Vagina (tissue), 2 donors: ENCODE measurements at regions not wholly inside any gene's neighbourhood (a gene's known extent, or its start where the extent isn't known, plus 50 kb on each side); places are given as distances from the start of the nearest gene placed in this dataset.

ENCODE experiments used
- DNase-seq, 2 donors: peaks; one replicate each; pipeline ENCODE4 v3.0.0-alpha.2; 2017; ENCODE audit errors: extremely low spot score in 2 of 2
- H3K27ac ChIP-seq: fragments of 200-600 bp; sonication (generic); one replicate; pipeline ENCODE4 v1.5.1; 2019
- H3K27me3 ChIP-seq: fragments of 200-600 bp; sonication (generic); one replicate; pipeline ENCODE4 v1.5.1; 2019
- H3K36me3 ChIP-seq, 2 donors: fragments of 200-600 bp; sonication (generic); one replicate each; pipeline ENCODE4 v1.5.1; 2017 to 2019
- H3K4me1 ChIP-seq: fragments of 200-600 bp; sonication (generic); one replicate; pipeline ENCODE4 v1.5.1; 2019
- H3K4me3 ChIP-seq, 2 donors: fragments of 200-600 bp; sonication (generic); 1 replicate in 1 of 2; 2 replicates in 1 of 2; pipeline ENCODE4 v1.5.1; 2016 to 2019
- H3K9me3 ChIP-seq: fragments of 200-600 bp; sonication (generic); one replicate; pipeline ENCODE4 v1.5.1; 2019
- POLR2A ChIP-seq, 2 donors: fragments of 450-650 bp; IDR thresholded peaks; one replicate each; pipeline ENCODE4 v1.6.1; 2017; ENCODE audit warnings: antibody characterized with exemption in 2 of 2, mild to moderate bottlenecking in 2 of 2, moderate library complexity in 2 of 2
- POLR2AphosphoS5 ChIP-seq, 2 donors: sonication (generic); formaldehyde crosslinking; IDR thresholded peaks; one replicate each; pipeline ENCODE4 v1.9.0; 2017; ENCODE audit warnings: antibody characterized with exemption in 2 of 2, mild to moderate bottlenecking in 2 of 2, low read depth in 1 of 2; ENCODE audit not compliant: insufficient read depth in 1 of 2
- intact Hi-C: fragments of 100-400 bp; cut with DNase I; formaldehyde crosslinking; loops from one replicate; pipeline ENCODE4 v1.15.1; 2023
- TF ChIP-seq, protein P1 (sequence below), 3 experiments: fragments of 450-650 bp in 2 of 3; fragments of 200-600 bp in 1 of 3; sonication (generic) in 1 of 3; IDR thresholded peaks; one replicate each; pipeline ENCODE4 v1.5.1; 2017 to 2019; ENCODE audit warnings: antibody characterized with exemption in 3 of 3, mild to moderate bottlenecking in 2 of 3, moderate library complexity in 2 of 3

DNA sequence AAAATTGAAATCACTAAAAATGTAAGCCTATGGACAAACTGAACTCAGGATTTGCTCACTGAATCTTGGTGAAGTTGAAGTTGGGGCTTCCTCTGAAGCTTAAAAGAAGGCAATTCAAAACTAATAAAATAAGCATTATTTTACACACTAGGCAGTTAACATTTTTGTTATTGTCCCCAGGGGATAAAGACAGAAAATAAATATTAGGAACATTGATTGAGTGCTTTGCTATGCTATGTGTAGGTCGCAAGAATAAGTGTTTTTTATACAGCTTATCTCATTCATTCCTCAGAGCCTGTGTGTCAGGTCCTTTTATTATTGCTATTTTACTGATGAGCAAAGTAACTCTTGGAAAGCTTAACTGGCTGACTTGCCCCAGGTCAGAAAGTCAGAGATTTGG is 82.2 kb downstream of the ZNF608 start:
- H3K4me3 ChIP-seq: no peak overlapping the region
- peaks cover 45% of the 10 kb centered on the region for H3K4me1 ChIP-seq
- no peaks in the 10 kb centered on the region for H3K36me3 ChIP-seq
- H3K27me3 ChIP-seq: no peaks in the 10 kb centered on the region
- no peaks in the 10 kb centered on the region for H3K9me3 ChIP-seq
- no peak for DNase-seq
- H3K27ac ChIP-seq: no peak overlapping the region
- intact Hi-C loops: no loop called here
- TF ChIP-seq, protein P1, sequence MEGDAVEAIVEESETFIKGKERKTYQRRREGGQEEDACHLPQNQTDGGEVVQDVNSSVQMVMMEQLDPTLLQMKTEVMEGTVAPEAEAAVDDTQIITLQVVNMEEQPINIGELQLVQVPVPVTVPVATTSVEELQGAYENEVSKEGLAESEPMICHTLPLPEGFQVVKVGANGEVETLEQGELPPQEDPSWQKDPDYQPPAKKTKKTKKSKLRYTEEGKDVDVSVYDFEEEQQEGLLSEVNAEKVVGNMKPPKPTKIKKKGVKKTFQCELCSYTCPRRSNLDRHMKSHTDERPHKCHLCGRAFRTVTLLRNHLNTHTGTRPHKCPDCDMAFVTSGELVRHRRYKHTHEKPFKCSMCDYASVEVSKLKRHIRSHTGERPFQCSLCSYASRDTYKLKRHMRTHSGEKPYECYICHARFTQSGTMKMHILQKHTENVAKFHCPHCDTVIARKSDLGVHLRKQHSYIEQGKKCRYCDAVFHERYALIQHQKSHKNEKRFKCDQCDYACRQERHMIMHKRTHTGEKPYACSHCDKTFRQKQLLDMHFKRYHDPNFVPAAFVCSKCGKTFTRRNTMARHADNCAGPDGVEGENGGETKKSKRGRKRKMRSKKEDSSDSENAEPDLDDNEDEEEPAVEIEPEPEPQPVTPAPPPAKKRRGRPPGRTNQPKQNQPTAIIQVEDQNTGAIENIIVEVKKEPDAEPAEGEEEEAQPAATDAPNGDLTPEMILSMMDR (IDR thresholded peaks at IDR 0.05): no peak
- TF ChIP-seq POLR2A (IDR thresholded peaks at IDR 0.05) (no peak), POLR2AphosphoS5 (IDR thresholded peaks at IDR 0.05; ENCODE audit: insufficient read depth in 1 of 2, low read depth in 1 of 2) (no peak)

DNA sequence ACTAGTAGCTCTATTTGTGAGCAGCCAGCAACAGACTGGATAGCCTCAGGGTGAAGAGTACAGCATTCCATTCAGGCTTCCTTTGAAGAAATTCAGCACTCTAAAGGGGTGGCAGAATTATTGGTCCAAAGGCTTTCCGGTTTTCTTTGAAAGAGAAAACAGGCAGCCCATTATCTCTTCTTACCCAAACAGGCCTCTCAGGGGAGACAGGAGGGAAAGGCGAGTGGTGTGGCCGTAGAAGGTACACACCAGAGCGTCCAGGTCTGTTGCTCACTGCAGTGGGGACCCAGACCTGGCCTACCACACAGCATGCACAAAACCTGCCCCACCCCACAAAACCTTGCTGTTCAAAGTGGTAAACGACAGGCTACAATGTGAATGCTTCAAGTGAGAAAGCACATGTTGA is 83.3 kb downstream of the ZNF608 start:
- Histone ChIP-seq H3K9me3 (no peaks in the 10 kb centered on the region), H3K27me3 (no peaks in the 10 kb centered on the region), H3K4me1 (peaks cover 38% of the 10 kb centered on the region), H3K36me3 (no peaks in the 10 kb centered on the region), H3K4me3 (no peak overlapping the region), H3K27ac (no peak overlapping the region)
- TF ChIP-seq POLR2A (IDR thresholded peaks at IDR 0.05) (no peak), POLR2AphosphoS5 (IDR thresholded peaks at IDR 0.05; ENCODE audit: insufficient read depth in 1 of 2, low read depth in 1 of 2) (no peak)
- TF ChIP-seq, protein P1 (IDR thresholded peaks at IDR 0.05): no peak
- intact Hi-C loops: no loop called here
- DNase-seq: no peak

DNA sequence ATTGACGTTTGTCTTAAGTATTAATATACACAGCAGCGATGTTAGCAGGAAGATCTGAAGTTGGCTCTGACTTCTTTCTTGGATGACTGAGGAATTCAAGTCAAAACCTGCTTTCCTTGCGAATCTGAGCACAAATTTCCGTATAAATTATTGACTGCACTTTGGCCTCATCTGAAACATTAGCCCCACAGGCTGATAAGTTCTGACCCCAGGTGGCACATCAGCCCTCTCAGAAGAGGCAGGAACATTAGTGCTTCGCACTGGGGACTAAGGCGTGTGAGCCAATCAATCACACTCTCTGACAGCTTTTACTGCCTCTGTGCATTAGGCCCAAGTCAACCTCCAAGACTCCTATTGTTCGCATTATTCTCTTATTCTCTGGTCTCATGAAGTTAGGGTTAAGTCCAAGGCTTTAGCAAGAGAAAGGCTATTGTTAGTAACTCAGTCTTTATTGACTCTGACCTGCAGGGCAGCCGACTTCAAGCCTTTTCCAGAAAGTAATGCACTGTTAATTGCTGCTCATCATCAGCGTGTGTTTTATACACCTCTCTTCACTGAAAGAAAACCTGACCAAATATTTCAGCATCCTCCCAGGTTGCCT is 84.2 kb downstream of the ZNF608 start:
- intact Hi-C loops: no loop called here
- peaks cover 38% of the 10 kb centered on the region for H3K4me1 ChIP-seq
- no peak for TF ChIP-seq POLR2A (IDR thresholded peaks at IDR 0.05)
- no peak for TF ChIP-seq POLR2AphosphoS5 (IDR thresholded peaks at IDR 0.05; ENCODE audit: insufficient read depth in 1 of 2, low read depth in 1 of 2)
- TF ChIP-seq, protein P1 (IDR thresholded peaks at IDR 0.05): no peak

DNA sequence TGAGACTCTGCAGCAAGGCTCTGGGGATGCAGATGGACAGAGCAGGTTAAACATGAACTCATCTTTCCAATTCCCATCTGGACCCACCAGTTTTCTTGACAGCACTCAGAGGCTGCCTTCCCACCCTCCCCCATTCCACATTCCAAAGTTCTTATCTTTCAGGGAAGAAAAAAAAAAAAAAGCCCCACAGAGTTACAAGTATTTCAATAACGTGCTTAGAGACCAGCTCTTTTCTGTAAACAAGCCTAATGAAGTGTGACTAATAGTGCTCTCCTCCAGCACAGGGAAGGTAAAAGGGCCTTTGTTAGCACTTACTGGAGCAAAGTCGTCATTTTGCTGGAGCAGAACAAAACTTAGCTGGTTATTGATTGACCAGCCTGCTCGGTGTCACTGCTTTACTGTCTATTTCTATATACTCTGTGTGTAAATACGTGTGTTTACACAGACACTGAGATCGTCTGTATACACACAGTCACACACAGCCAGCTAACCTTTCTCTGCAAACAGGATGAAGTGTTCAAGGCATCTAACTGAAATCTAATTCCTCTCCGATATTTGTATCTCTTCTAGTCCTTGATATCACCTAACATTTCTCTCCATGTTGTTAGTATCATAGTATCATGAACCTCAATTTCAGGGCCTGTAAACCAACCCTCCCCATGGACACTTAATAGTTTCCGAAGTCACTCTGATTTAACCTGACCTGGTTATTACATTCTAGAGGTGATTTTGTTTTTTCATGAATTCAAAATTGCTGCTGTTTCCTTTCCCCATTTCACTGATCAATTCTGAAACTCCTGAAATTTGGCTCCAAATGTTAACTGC is 84.9 kb downstream of the ZNF608 start:
- no peak overlapping the region for H3K4me3 ChIP-seq
- intact Hi-C loops: no loop called here
- no peak for DNase-seq
- TF ChIP-seq POLR2A (IDR thresholded peaks at IDR 0.05) (no peak), POLR2AphosphoS5 (IDR thresholded peaks at IDR 0.05; ENCODE audit: insufficient read depth in 1 of 2, low read depth in 1 of 2) (no peak)
- TF ChIP-seq, protein P1 (IDR thresholded peaks at IDR 0.05): no peak
- no peaks in the 10 kb centered on the region for H3K9me3 ChIP-seq
- peaks cover 38% of the 10 kb centered on the region for H3K4me1 ChIP-seq
- no peaks in the 10 kb centered on the region for H3K27me3 ChIP-seq
- H3K27ac ChIP-seq: peak overlapping the region; percentile 4
- H3K36me3 ChIP-seq: no peaks in the 10 kb centered on the region

More for the DNA sequence above, 84.2 kb downstream of the ZNF608 start:
- no peaks in the 10 kb centered on the region for H3K27me3 ChIP-seq
- H3K27ac ChIP-seq: peak overlapping the region; percentile 4
- no peaks in the 10 kb centered on the region for H3K9me3 ChIP-seq
- no peak for DNase-seq
- no peak overlapping the region for H3K4me3 ChIP-seq
- H3K36me3 ChIP-seq: no peaks in the 10 kb centered on the region
